ENCODE measurements at regions not wholly inside any gene's neighbourhood (a gene's known extent, or its start where the extent isn't known, plus 50 kb on each side); places are given as distances from the start of the nearest gene placed in this dataset.

DNA sequence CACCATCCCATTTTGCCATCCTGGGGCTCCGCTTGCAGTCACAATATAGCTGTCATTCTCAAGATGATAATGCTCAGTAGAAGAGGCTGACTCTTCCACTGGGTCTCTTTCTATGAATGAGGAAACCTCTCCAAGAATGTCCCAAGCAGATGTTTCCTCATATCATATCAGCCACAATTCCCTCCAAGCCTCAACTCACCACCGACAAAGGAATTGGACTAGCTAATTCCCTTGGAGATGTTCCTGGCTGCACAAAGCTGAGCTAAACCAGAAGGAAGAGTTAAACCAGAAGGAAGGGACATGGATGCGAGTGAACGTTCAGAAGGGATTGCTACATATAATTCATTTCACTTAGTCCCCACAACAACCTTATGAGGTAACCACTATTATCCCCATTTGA, 65.0 kb upstream of the NPAS2 start:
- TF ChIP-seq CTCF (IDR thresholded peaks at IDR 0.05), result no peak
- H3K4me3 Mint-ChIP-seq (ENCODE audit: unreplicated experiment), result no peak overlapping the region
- no peaks in the 10 kb centered on the region for H3K9me3 Mint-ChIP-seq (ENCODE audit: unreplicated experiment)
- H3K27ac Mint-ChIP-seq (ENCODE audit: unreplicated experiment), result no peak overlapping the region
- no peak for DNase-seq (ENCODE audit: extremely low spot score, unreplicated experiment)
- no peaks in the 10 kb centered on the region for H3K36me3 Mint-ChIP-seq (ENCODE audit: unreplicated experiment)
- peaks cover 54% of the 10 kb centered on the region for H3K4me1 Mint-ChIP-seq (ENCODE audit: unreplicated experiment)
- H3K27me3 Mint-ChIP-seq (ENCODE audit: unreplicated experiment), result no peaks in the 10 kb centered on the region

GRCh38 chr2:100755441-100755840, 64.5 kb upstream of the NPAS2 start:
- DNase-seq (ENCODE audit: extremely low spot score, unreplicated experiment), result no peak
- peaks cover 54% of the 10 kb centered on the region for H3K4me1 Mint-ChIP-seq (ENCODE audit: unreplicated experiment)
- H3K27ac Mint-ChIP-seq (ENCODE audit: unreplicated experiment), result no peak overlapping the region
- H3K9me3 Mint-ChIP-seq (ENCODE audit: unreplicated experiment), result no peaks in the 10 kb centered on the region
- H3K27me3 Mint-ChIP-seq (ENCODE audit: unreplicated experiment), result no peaks in the 10 kb centered on the region
- no peaks in the 10 kb centered on the region for H3K36me3 Mint-ChIP-seq (ENCODE audit: unreplicated experiment)
- no peak overlapping the region for H3K4me3 Mint-ChIP-seq (ENCODE audit: unreplicated experiment)
- TF ChIP-seq CTCF (IDR thresholded peaks at IDR 0.05), result no peak

DNA sequence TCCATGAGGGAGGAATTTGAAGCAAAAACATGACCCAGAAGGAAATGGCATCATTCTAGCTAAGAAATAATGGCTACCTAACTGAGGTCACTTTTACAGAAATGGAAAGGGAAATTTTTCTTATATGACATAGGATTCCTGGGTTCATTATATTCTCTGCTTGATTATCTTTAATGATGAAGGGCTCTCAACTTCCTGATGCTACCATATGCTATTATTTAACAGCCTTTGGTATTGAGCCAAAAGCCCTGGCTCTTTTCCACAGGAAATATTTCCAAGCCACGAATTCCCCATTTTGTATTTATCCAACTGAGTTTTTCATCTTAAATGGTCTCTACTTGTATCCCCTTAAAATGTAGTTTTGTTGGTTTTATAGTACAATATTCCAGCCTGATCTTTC, 63.2 kb upstream of the NPAS2 start:
- H3K27me3 Mint-ChIP-seq (ENCODE audit: unreplicated experiment), result no peaks in the 10 kb centered on the region
- DNase-seq (ENCODE audit: extremely low spot score, unreplicated experiment), result no peak
- no peak overlapping the region for H3K4me3 Mint-ChIP-seq (ENCODE audit: unreplicated experiment)
- H3K36me3 Mint-ChIP-seq (ENCODE audit: unreplicated experiment), result no peaks in the 10 kb centered on the region
- H3K4me1 Mint-ChIP-seq (ENCODE audit: unreplicated experiment), result peaks cover 54% of the 10 kb centered on the region
- peak overlapping the region; percentile 74 for H3K27ac Mint-ChIP-seq (ENCODE audit: unreplicated experiment)
- no peak for TF ChIP-seq CTCF (IDR thresholded peaks at IDR 0.05)
- H3K9me3 Mint-ChIP-seq (ENCODE audit: unreplicated experiment), result no peaks in the 10 kb centered on the region

GRCh38 chr2:100757621-100758394, 62.1 kb upstream of the NPAS2 start:
- H3K4me1 Mint-ChIP-seq (ENCODE audit: unreplicated experiment), result peaks cover 45% of the 10 kb centered on the region
- TF ChIP-seq CTCF (IDR thresholded peaks at IDR 0.05), result no peak
- H3K9me3 Mint-ChIP-seq (ENCODE audit: unreplicated experiment), result no peaks in the 10 kb centered on the region
- DNase-seq (ENCODE audit: extremely low spot score, unreplicated experiment), result no peak
- no peaks in the 10 kb centered on the region for H3K27me3 Mint-ChIP-seq (ENCODE audit: unreplicated experiment)
- no peaks in the 10 kb centered on the region for H3K36me3 Mint-ChIP-seq (ENCODE audit: unreplicated experiment)
- H3K4me3 Mint-ChIP-seq (ENCODE audit: unreplicated experiment), result no peak overlapping the region
- H3K27ac Mint-ChIP-seq (ENCODE audit: unreplicated experiment), result peak overlapping the region; percentile 74

GRCh38 chr2:100759901-100760300, 60.0 kb upstream of the NPAS2 start:
- Mint-ChIP-seq H3K4me1 (ENCODE audit: unreplicated experiment) (peaks cover 35% of the 10 kb centered on the region), H3K9me3 (ENCODE audit: unreplicated experiment) (no peaks in the 10 kb centered on the region), H3K36me3 (ENCODE audit: unreplicated experiment) (no peaks in the 10 kb centered on the region), H3K27ac (ENCODE audit: unreplicated experiment) (no peak overlapping the region), H3K4me3 (ENCODE audit: unreplicated experiment) (no peak overlapping the region), H3K27me3 (ENCODE audit: unreplicated experiment) (no peaks in the 10 kb centered on the region)
- DNase-seq (ENCODE audit: extremely low spot score, unreplicated experiment), result no peak
- no peak for TF ChIP-seq CTCF (IDR thresholded peaks at IDR 0.05)

Data from osteocyte (in vitro differentiated cells).